ENCODE measurements at regions not wholly inside any gene's neighbourhood (a gene's known extent, or its start where the extent isn't known, plus 50 kb on each side); places are given as distances from the start of the nearest gene placed in this dataset.

DNA sequence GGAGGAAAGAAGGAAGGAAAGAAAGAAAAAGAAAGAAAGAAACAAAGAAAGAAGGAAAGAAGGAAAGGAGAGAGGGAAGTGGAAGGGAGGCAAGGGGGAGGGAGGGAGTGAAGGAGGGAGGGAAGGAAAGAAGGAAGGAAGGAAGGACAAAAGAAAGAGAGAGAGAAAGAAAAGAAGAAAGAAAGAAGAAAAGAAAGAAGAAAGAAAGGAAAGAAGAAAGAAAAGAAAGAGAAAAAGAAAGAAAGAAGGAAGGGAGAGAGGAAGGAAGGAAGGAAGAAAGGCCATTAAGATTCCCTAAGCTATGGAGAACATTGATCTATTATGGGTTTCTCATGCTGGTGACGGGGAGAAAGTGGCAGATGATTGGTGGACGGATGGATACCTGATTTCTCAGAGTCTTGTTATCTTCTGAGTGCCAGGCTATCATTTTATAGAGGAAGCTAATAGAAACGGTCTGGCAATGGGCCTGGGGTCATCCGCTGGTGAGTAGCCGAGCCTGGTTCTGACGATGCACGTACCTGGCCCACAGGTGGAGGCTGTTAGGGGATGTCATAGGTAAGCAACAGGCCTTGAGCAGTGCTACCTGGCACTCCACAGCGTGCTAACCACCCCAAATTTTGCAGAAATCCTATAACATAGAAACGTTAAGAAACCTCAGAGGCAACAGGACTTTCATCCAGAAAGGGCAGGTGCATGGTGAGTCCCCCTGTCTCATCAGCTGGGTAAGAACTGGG is 142.9 kb downstream of the SHOX start:
- no peak for TF ChIP-seq POLR2A (IDR thresholded peaks at IDR 0.05)
- no peak for TF ChIP-seq POLR2AphosphoS5 (IDR thresholded peaks at IDR 0.05)

Measured in breast epithelium (tissue), 3 donors.